PFSK-1 (cell line): ENCODE measurements at regions not wholly inside any gene's neighbourhood (a gene's known extent, or its start where the extent isn't known, plus 50 kb on each side); places are given as distances from the start of the nearest gene placed in this dataset.

Experiments used
- FOXP2 ChIP-seq: optimal IDR thresholded peaks from 2 replicates; pipeline ENCODE3; 2011; ENCODE audit warnings: borderline replicate concordance, control low read depth, inconsistent platforms; ENCODE audit not compliant: insufficient read depth; ENCODE audit errors: extremely low read length, extremely low read depth
- POLR2AphosphoS5 ChIP-seq: IDR thresholded peaks from 2 replicates; pipeline ENCODE4 v1.6.1; 2012; ENCODE audit warnings: low read depth, mild to moderate bottlenecking, control low read depth, low read length, moderate library complexity
- REST ChIP-seq, 2 experiments: IDR thresholded peaks; 2 replicates each; pipeline versions ENCODE4 v1.6.1 to v1.8.0; 2011 to 2012; ENCODE audit warnings: low read depth in 2 of 2, low read length in 2 of 2, control low read depth in 1 of 2, inconsistent platforms in 1 of 2, mild to moderate bottlenecking in 1 of 2, moderate library complexity in 1 of 2; ENCODE audit not compliant: insufficient read depth in 1 of 2
- SIN3A ChIP-seq: IDR thresholded peaks from 2 replicates; pipeline ENCODE4 v1.6.1; 2012; ENCODE audit warnings: mild to moderate bottlenecking, low read length, moderate library complexity, borderline replicate concordance; ENCODE audit not compliant: insufficient read depth
- TAF1 ChIP-seq: IDR thresholded peaks from 2 replicates; pipeline ENCODE4 v1.6.1; 2012; ENCODE audit warnings: low read length, control low read depth, borderline replicate concordance; ENCODE audit not compliant: insufficient read depth

GRCh38 chr2:240269886-240270285 is 129.4 kb upstream of the OTOS start:
- TF ChIP-seq TAF1 (no peak), POLR2AphosphoS5 (no peak), REST (IDR thresholded peaks at IDR 0.05; ENCODE audit: insufficient read depth in 1 of 2, low read depth in 2 of 2, low read length in 2 of 2) (no peak), SIN3A (no peak), FOXP2 (no peak)

GRCh38 chr2:240271716-240272341 is 131.4 kb upstream of the OTOS start:
- no peak for TF ChIP-seq POLR2AphosphoS5
- TF ChIP-seq SIN3A = no peak
- TF ChIP-seq REST (IDR thresholded peaks at IDR 0.05; ENCODE audit: insufficient read depth in 1 of 2, low read depth in 2 of 2, low read length in 2 of 2) = no peak
- TF ChIP-seq FOXP2 = no peak
- no peak for TF ChIP-seq TAF1

GRCh38 chr2:240275386-240275785 is 134.9 kb upstream of the OTOS start:
- TF ChIP-seq REST (IDR thresholded peaks at IDR 0.05; ENCODE audit: insufficient read depth in 1 of 2, low read depth in 2 of 2, low read length in 2 of 2) (no peak), POLR2AphosphoS5 (no peak), FOXP2 (no peak), SIN3A (no peak), TAF1 (no peak)

- no peak for TF ChIP-seq POLR2AphosphoS5
- TF ChIP-seq REST (IDR thresholded peaks at IDR 0.05; ENCODE audit: insufficient read depth in 1 of 2, low read depth in 2 of 2, low read length in 2 of 2) = no peak
- no peak for TF ChIP-seq TAF1
- no peak for TF ChIP-seq FOXP2
- TF ChIP-seq SIN3A = no peak
Observed at GRCh38 chr2:240277073-240277806, 136.8 kb upstream of the OTOS start.
